ENCODE measurements at regions not wholly inside any gene's neighbourhood (a gene's known extent, or its start where the extent isn't known, plus 50 kb on each side); places are given as distances from the start of the nearest gene placed in this dataset.

- TF ChIP-seq CTCF (IDR thresholded peaks at IDR 0.05) (no peak), POLR2A (IDR thresholded peaks at IDR 0.05) (no peak)
- peaks cover 0 to 4% of the 10 kb centered on the region in 2 donors for H3K27me3 ChIP-seq
- intact Hi-C loops (cut with DNase I): no loop called here
- DNase-seq (no peak), ATAC-seq (no peak)
- WGBS, 2 donors: 57 to 74% methylated on average over 3 of the region's 3 CpGs
- no peaks in the 10 kb centered on the region for H3K4me1 ChIP-seq
- no peak overlapping the region for H3K4me3 ChIP-seq
- no peaks in the 10 kb centered on the region for H3K36me3 ChIP-seq (replicated peaks in 1 of 2; ENCODE audit: insufficient read depth in 1 of 2, low read depth in 2 of 2)
- H3K9me3 ChIP-seq: no peaks in the 10 kb centered on the region
- H3K27ac ChIP-seq: no peak overlapping the region
Measured at GRCh38 chr13:111847964-111848363, 219.0 kb upstream of the SOX1 start.

- intact Hi-C loops (cut with DNase I): no loop called here
- no peak overlapping the region for H3K4me3 ChIP-seq
- WGBS, 2 donors: 51 to 60% methylated on average over 7 of the region's 7 CpGs
- DNase-seq (no peak), ATAC-seq (no peak)
- peaks cover 0 to 4% of the 10 kb centered on the region in 2 donors for H3K27me3 ChIP-seq
- no peaks in the 10 kb centered on the region for H3K4me1 ChIP-seq
- H3K36me3 ChIP-seq (replicated peaks in 1 of 2; ENCODE audit: insufficient read depth in 1 of 2, low read depth in 2 of 2): no peaks in the 10 kb centered on the region
- no peak for TF ChIP-seq CTCF (IDR thresholded peaks at IDR 0.05)
- no peak for TF ChIP-seq POLR2A (IDR thresholded peaks at IDR 0.05)
- H3K27ac ChIP-seq: no peak overlapping the region
- no peaks in the 10 kb centered on the region for H3K9me3 ChIP-seq
Measured at GRCh38 chr13:111850458-111850857, 216.5 kb upstream of the SOX1 start.

- DNase-seq (no peak), ATAC-seq (no peak)
- peaks cover 0 to 4% of the 10 kb centered on the region in 2 donors for H3K27me3 ChIP-seq
- H3K9me3 ChIP-seq: no peaks in the 10 kb centered on the region
- H3K4me1 ChIP-seq: no peaks in the 10 kb centered on the region
- no peak overlapping the region for H3K4me3 ChIP-seq
- no peak overlapping the region for H3K27ac ChIP-seq
- TF ChIP-seq CTCF (IDR thresholded peaks at IDR 0.05) (no peak), POLR2A (IDR thresholded peaks at IDR 0.05) (no peak)
- intact Hi-C loops (cut with DNase I): no loop called here
- no peaks in the 10 kb centered on the region for H3K36me3 ChIP-seq (replicated peaks in 1 of 2; ENCODE audit: insufficient read depth in 1 of 2, low read depth in 2 of 2)
- 20 to 32% methylated on average over 5 of the region's 5 CpGs for WGBS, 2 donors
Measured at GRCh38 chr13:111850976-111851375, 216.0 kb upstream of the SOX1 start.

- intact Hi-C loops (cut with DNase I): no loop called here
- no peaks in the 10 kb centered on the region for H3K4me1 ChIP-seq
- H3K9me3 ChIP-seq: no peaks in the 10 kb centered on the region
- WGBS, 2 donors: 45 to 47% methylated on average over 18 to 23 of the region's 23 CpGs
- H3K36me3 ChIP-seq (replicated peaks in 1 of 2; ENCODE audit: insufficient read depth in 1 of 2, low read depth in 2 of 2): no peaks in the 10 kb centered on the region
- DNase-seq (no peak), ATAC-seq (no peak)
- H3K27me3 ChIP-seq: peaks cover 0 to 4% of the 10 kb centered on the region in 2 donors
- TF ChIP-seq POLR2A (IDR thresholded peaks at IDR 0.05) (no peak), CTCF (IDR thresholded peaks at IDR 0.05) (no peak)
- no peak overlapping the region for H3K4me3 ChIP-seq
- no peak overlapping the region for H3K27ac ChIP-seq
Measured at GRCh38 chr13:111852725-111853518, 214.0 kb upstream of the SOX1 start.

GRCh38 chr13:111853721-111854120 is 213.2 kb upstream of the SOX1 start:
- Histone ChIP-seq H3K36me3 (replicated peaks in 1 of 2; ENCODE audit: insufficient read depth in 1 of 2, low read depth in 2 of 2) (no peaks in the 10 kb centered on the region), H3K27ac (no peak overlapping the region), H3K27me3 (peaks cover 0 to 4% of the 10 kb centered on the region in 2 donors), H3K4me3 (no peak overlapping the region), H3K4me1 (no peaks in the 10 kb centered on the region), H3K9me3 (no peaks in the 10 kb centered on the region)
- 8 to 9% methylated on average over 2 to 12 of the region's 12 CpGs for WGBS, 2 donors
- TF ChIP-seq CTCF (IDR thresholded peaks at IDR 0.05) (no peak), POLR2A (IDR thresholded peaks at IDR 0.05) (no peak)
- intact Hi-C loops (cut with DNase I): no loop called here
- DNase-seq (no peak), ATAC-seq (no peak)

Measured in body of pancreas (tissue), 4 donors.